Testis (tissue), 2 donors: ENCODE measurements at regions not wholly inside any gene's neighbourhood (a gene's known extent, or its start where the extent isn't known, plus 50 kb on each side); places are given as distances from the start of the nearest gene placed in this dataset.

Source experiments
- POLR2A ChIP-seq: fragments of 450-650 bp; IDR thresholded peaks from one replicate; pipeline ENCODE4 v1.6.1; 2017; ENCODE audit warnings: antibody characterized with exemption, mild to moderate bottlenecking, moderate library complexity
- TF ChIP-seq, protein P1 (sequence below), 3 experiments: fragments of 450-650 bp in 2 of 3; fragments of 200-600 bp in 1 of 3; sonication (generic) in 1 of 3; IDR thresholded peaks; one replicate each; pipeline ENCODE4 v1.5.1; 2016 to 2019; ENCODE audit warnings: antibody characterized with exemption in 3 of 3, mild to moderate bottlenecking in 2 of 3, moderate library complexity in 1 of 3

DNA sequence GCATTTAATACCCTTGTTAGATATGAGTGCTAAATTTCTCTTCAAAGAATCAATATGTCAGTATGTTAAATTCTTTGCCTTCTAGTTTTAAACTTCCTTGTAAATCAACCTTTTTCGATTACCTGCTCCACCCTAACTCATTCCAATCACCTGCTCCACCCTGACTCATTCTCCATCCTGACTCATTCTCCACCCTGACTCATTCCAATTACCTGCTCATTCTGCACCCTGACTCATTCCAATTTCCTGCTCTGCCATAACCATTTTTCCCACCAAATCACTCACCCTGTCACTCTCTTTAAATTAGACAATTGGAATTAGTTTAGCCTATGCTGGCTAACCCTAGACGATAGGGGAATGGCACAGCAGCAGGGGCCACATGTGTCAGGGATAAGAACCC lies 519.5 kb upstream of the LRRC4C start:
- TF ChIP-seq, protein P1, sequence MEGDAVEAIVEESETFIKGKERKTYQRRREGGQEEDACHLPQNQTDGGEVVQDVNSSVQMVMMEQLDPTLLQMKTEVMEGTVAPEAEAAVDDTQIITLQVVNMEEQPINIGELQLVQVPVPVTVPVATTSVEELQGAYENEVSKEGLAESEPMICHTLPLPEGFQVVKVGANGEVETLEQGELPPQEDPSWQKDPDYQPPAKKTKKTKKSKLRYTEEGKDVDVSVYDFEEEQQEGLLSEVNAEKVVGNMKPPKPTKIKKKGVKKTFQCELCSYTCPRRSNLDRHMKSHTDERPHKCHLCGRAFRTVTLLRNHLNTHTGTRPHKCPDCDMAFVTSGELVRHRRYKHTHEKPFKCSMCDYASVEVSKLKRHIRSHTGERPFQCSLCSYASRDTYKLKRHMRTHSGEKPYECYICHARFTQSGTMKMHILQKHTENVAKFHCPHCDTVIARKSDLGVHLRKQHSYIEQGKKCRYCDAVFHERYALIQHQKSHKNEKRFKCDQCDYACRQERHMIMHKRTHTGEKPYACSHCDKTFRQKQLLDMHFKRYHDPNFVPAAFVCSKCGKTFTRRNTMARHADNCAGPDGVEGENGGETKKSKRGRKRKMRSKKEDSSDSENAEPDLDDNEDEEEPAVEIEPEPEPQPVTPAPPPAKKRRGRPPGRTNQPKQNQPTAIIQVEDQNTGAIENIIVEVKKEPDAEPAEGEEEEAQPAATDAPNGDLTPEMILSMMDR (IDR thresholded peaks at IDR 0.05), result no peak
- TF ChIP-seq POLR2A, result no peak
